IMR-90 (cell line): ENCODE measurements at regions not wholly inside any gene's neighbourhood (a gene's known extent, or its start where the extent isn't known, plus 50 kb on each side); places are given as distances from the start of the nearest gene placed in this dataset.

Experiments
- ATAC-seq: fragments of 200-7000 bp; cut with Tn5 transposase; 2 replicates; pipeline ENCODE4 v1.9.1; 2020; ENCODE audit warnings: low read depth, mild to moderate bottlenecking, moderate library complexity
- BruUV-seq: library from RNA; stranded (reverse); fragments of 400-500 nt; replicated peaks from 2 replicates; lab custom pipeline; 2021; lab: Mats Ljungman, UMichigan
- CTCF ChIA-PET: fragments of 300-600 bp; formaldehyde crosslinking; extraction: SDS; loops from one replicate; lab custom pipeline; 2021; ENCODE audit warnings: antibody characterized with exemption; lab: Yijun Ruan, JAX
- POLR2A ChIA-PET: fragments of 300-600 bp; sonication (Branson Sonifier 250); formaldehyde crosslinking; loops from one replicate; lab custom pipeline; 2022; ENCODE audit warnings: antibody characterized with exemption; ENCODE audit not compliant: unreplicated experiment; lab: Charles Lee
- DNase-seq: peaks from one replicate; pipeline ENCODE4 v3.0.0; 2013
- H2AFZ ChIP-seq: replicated peaks from 2 replicates; pipeline ENCODE3; 2013; ENCODE audit warnings: low read length, mild to moderate bottlenecking; ENCODE audit not compliant: poor library complexity
- H2AK5ac ChIP-seq: 2 replicates; pipeline ENCODE4 v1.6.1; 2013; ENCODE audit warnings: low read depth, low read length, inconsistent platforms
- H2AK9ac ChIP-seq: replicated peaks from 2 replicates; pipeline ENCODE3; 2013; ENCODE audit warnings: mild to moderate bottlenecking, low read depth, low read length, moderate library complexity; ENCODE audit not compliant: poor library complexity
- H2BK120ac ChIP-seq: 2 replicates; pipeline ENCODE4 v1.6.1; 2013; ENCODE audit warnings: low read depth, low read length, inconsistent platforms
- H2BK15ac ChIP-seq: 3 replicates; pipeline ENCODE4 v1.6.1; 2013; ENCODE audit warnings: low read depth, low read length, inconsistent platforms
- H2BK20ac ChIP-seq: 2 replicates; pipeline ENCODE4 v1.6.1; 2013; ENCODE audit warnings: low read depth, mild to moderate bottlenecking, inconsistent platforms, low read length, moderate library complexity
- H2BK5ac ChIP-seq: 2 replicates; pipeline ENCODE4 v1.6.1; 2013; ENCODE audit warnings: mild to moderate bottlenecking, low read depth, low read length, inconsistent platforms; ENCODE audit not compliant: poor library complexity, severe bottlenecking
- H3K14ac ChIP-seq: replicated peaks from 2 replicates; pipeline ENCODE4 v1.6.1; 2013; ENCODE audit warnings: low read depth, low read length, inconsistent platforms
- H3K18ac ChIP-seq: 2 replicates; pipeline ENCODE4 v1.6.1; 2013; ENCODE audit warnings: low read depth, low read length, control low read depth
- H3K23ac ChIP-seq: 2 replicates; pipeline ENCODE4 v1.6.1; 2013; ENCODE audit warnings: low read depth, low read length, inconsistent platforms
- H3K27ac ChIP-seq: 2 replicates; pipeline ENCODE4 v1.5.1; 2013; ENCODE audit warnings: mild to moderate bottlenecking, control low read depth, low read length; ENCODE audit not compliant: insufficient read depth
- H3K27me3 ChIP-seq: 2 replicates; pipeline ENCODE4 v1.6.1; 2013; ENCODE audit warnings: low read length; ENCODE audit not compliant: control insufficient read depth, insufficient read depth
- H3K36me3 ChIP-seq: 2 replicates; pipeline ENCODE4 v1.6.1; 2013; ENCODE audit warnings: low read length, mixed read lengths; ENCODE audit not compliant: control insufficient read depth, insufficient read depth
- H3K4ac ChIP-seq: 2 replicates; pipeline ENCODE4 v1.6.1; 2013; ENCODE audit warnings: low read depth, low read length, inconsistent platforms
- H3K4me1 ChIP-seq: 2 replicates; pipeline ENCODE4 v1.6.1; 2013; ENCODE audit warnings: low read length, mixed read lengths; ENCODE audit not compliant: control insufficient read depth, insufficient read depth
- H3K4me2 ChIP-seq: 2 replicates; pipeline ENCODE4 v1.6.1; 2013; ENCODE audit warnings: low read depth, mild to moderate bottlenecking, control low read depth, low read length, moderate library complexity
- H3K4me3 ChIP-seq: 2 replicates; pipeline ENCODE4 v1.5.1; 2013; ENCODE audit warnings: low read depth, mild to moderate bottlenecking, control low read depth, low read length, moderate library complexity; ENCODE audit not compliant: insufficient read depth
- H3K56ac ChIP-seq: 2 replicates; pipeline ENCODE4 v1.6.1; 2013; ENCODE audit warnings: low read length, inconsistent platforms; ENCODE audit not compliant: insufficient read depth; ENCODE audit errors: extremely low read depth
- H3K79me1 ChIP-seq, 2 experiments: 2 replicates each; pipeline ENCODE4 v1.6.1; 2013; ENCODE audit warnings: low read length in 2 of 2, inconsistent platforms in 1 of 2, low read depth in 1 of 2
- H3K9ac ChIP-seq: 2 replicates; pipeline ENCODE4 v1.6.1; 2013; ENCODE audit warnings: low read depth, low read length, control low read depth
- H3K9me1 ChIP-seq: 2 replicates; pipeline ENCODE4 v1.6.1; 2013; ENCODE audit warnings: low read length, inconsistent platforms; ENCODE audit not compliant: insufficient read depth
- H3K9me3 ChIP-seq: 2 replicates; pipeline ENCODE4 v1.6.1; 2013; ENCODE audit warnings: low read length; ENCODE audit not compliant: control insufficient read depth, insufficient read depth
- H4K20me1 ChIP-seq: 2 replicates; pipeline ENCODE4 v1.6.1; 2013; ENCODE audit warnings: low read length, inconsistent platforms; ENCODE audit not compliant: insufficient read depth
- H4K5ac ChIP-seq: 2 replicates; pipeline ENCODE4 v1.6.1; 2013; ENCODE audit warnings: mild to moderate bottlenecking, low read depth, low read length, control low read depth
- H4K8ac ChIP-seq, 2 experiments: 2 replicates each; pipeline ENCODE4 v1.6.1; 2013; ENCODE audit warnings: low read depth in 2 of 2, low read length in 2 of 2, control low read depth in 1 of 2, inconsistent platforms in 1 of 2
- H4K91ac ChIP-seq: 2 replicates; pipeline ENCODE4 v1.6.1; 2013; ENCODE audit warnings: low read depth, low read length, inconsistent platforms; ENCODE audit not compliant: insufficient read depth
- BHLHE40 ChIP-seq: fragments of 150-350 bp; IDR thresholded peaks from 2 replicates; pipeline ENCODE4 v1.6.1; 2016; ENCODE audit warnings: mild to moderate bottlenecking, low read depth, low read length
- CEBPB ChIP-seq: IDR thresholded peaks from 2 replicates; pipeline ENCODE4 v1.6.1; 2012; ENCODE audit warnings: low read depth, low read length, improper control_type of control experiment
- CHD1 ChIP-seq: IDR thresholded peaks from 2 replicates; pipeline ENCODE4 v1.6.1; 2012; ENCODE audit warnings: low read depth, low read length, improper control_type of control experiment
- CTCF ChIP-seq: conservative IDR thresholded peaks from 2 replicates; pipeline ENCODE4 v1.5.1; 2012; ENCODE audit warnings: mild to moderate bottlenecking, low read depth, low read length, improper control_type of control experiment
- ELK1 ChIP-seq: fragments of 150-350 bp; IDR thresholded peaks from 2 replicates; pipeline ENCODE4 v1.6.1; 2016; ENCODE audit warnings: low read depth, mild to moderate bottlenecking, low read length, moderate library complexity, borderline replicate concordance
- FOS ChIP-seq: fragments of 150-350 bp; IDR thresholded peaks from 2 replicates; pipeline ENCODE4 v1.6.1; 2016; ENCODE audit warnings: low read depth, low read length
- MAFK ChIP-seq: IDR thresholded peaks from 2 replicates; pipeline ENCODE4 v1.6.1; 2012; ENCODE audit warnings: low read depth, low read length, improper control_type of control experiment
- MAZ ChIP-seq: IDR thresholded peaks from 2 replicates; pipeline ENCODE4 v1.6.1; 2012; ENCODE audit warnings: low read depth, mild to moderate bottlenecking, low read length, improper control_type of control experiment, moderate library complexity, borderline replicate concordance
- MXI1 ChIP-seq: IDR thresholded peaks from 2 replicates; pipeline ENCODE4 v1.6.1; 2012; ENCODE audit warnings: low read depth, mild to moderate bottlenecking, low read length, moderate library complexity, borderline replicate concordance
- NFE2L2 ChIP-seq: fragments of 150-350 bp; IDR thresholded peaks from 2 replicates; pipeline ENCODE4 v1.6.1; 2016; ENCODE audit warnings: low read depth, mild to moderate bottlenecking, low read length
- POLR2A ChIP-seq: IDR thresholded peaks from 2 replicates; pipeline ENCODE4 v1.6.1; 2012; ENCODE audit warnings: mild to moderate bottlenecking, low read depth, low read length
- RAD21 ChIP-seq: IDR thresholded peaks from 2 replicates; pipeline ENCODE4 v1.6.1; 2012; ENCODE audit warnings: low read length, improper control_type of control experiment
- RCOR1 ChIP-seq: IDR thresholded peaks from 2 replicates; pipeline ENCODE4 v1.6.1; 2012; ENCODE audit warnings: mild to moderate bottlenecking, low read length, improper control_type of control experiment; ENCODE audit not compliant: insufficient replicate concordance
- RFX5 ChIP-seq: IDR thresholded peaks from 2 replicates; pipeline ENCODE4 v1.8.0; 2012; ENCODE audit warnings: low read depth, mild to moderate bottlenecking, low read length, moderate library complexity
- SMC3 ChIP-seq: fragments of 150-350 bp; IDR thresholded peaks from 2 replicates; pipeline ENCODE4 v1.6.1; 2016; ENCODE audit warnings: low read depth, mild to moderate bottlenecking, antibody characterized with exemption, low read length, moderate library complexity
- USF2 ChIP-seq: fragments of 150-350 bp; IDR thresholded peaks from 2 replicates; pipeline ENCODE4 v1.6.1; 2017; ENCODE audit warnings: mild to moderate bottlenecking, antibody characterized with exemption, low read length, low read depth
- WGBS, 2 experiments: methylation state at CpG; one replicate each; pipeline versions ENCODE4 v1.1.5 to v1.1.7; 2013; ENCODE audit warnings: missing lambda C conversion rate in 2 of 2; ENCODE audit not compliant: insufficient read length in 1 of 2; ENCODE audit errors: extremely low coverage in 2 of 2; 5-methylcytosine and 5-hydroxymethylcytosine counted together
- dilution Hi-C: fragments of 300-500 bp; cut with HindIII; formaldehyde crosslinking; loops from one replicate; pipeline ENCODE4 v1.14.3; 2018; ENCODE audit warnings: low sequenced_read_pairs; ENCODE audit not compliant: unreplicated experiment
- in situ Hi-C: fragments of 300-500 bp; cut with MboI; formaldehyde crosslinking; loops from 3 replicates; pipeline ENCODE4 v1.14.3; 2019; ENCODE audit warnings: low sequenced_read_pairs, inconsistent platforms, mixed read lengths
- intact Hi-C: fragments of 100-400 bp; cut with micrococcal nuclease; formaldehyde crosslinking; loops from 2 replicates; pipeline ENCODE4 v1.10.0; 2022

GRCh38 chr4:4671774-4672349 lies 130.0 kb upstream of the STX18 start:
- POLR2A ChIA-PET, result no interaction called here

More at GRCh38 chr4:4671774-4672349, 130.0 kb upstream of the STX18 start:
- Histone ChIP-seq H3K23ac (no peak overlapping the region), H3K27me3 (peaks cover 3% of the 10 kb centered on the region), H3K27ac (no peak overlapping the region), H2AFZ (peak overlapping the region; percentile 48), H3K4me3 (no peak overlapping the region), H4K8ac (no peak overlapping the region), H4K91ac (no peak overlapping the region), H2BK5ac (no peak overlapping the region), H3K18ac (no peak overlapping the region), H4K20me1 (no peaks in the 10 kb centered on the region), H3K14ac (0 out of 2 replicates have a peak overlapping the region, but pooled peaks have one; percentile 65), H3K4me1 (peaks cover 11% of the 10 kb centered on the region), H3K4ac (no peak overlapping the region; the same call in 1 of the 2 replicates), H3K9ac (no peak overlapping the region), H3K4me2 (peak overlapping the region; percentile 13; the same call in 1 of the 2 replicates), H2AK9ac (no peak overlapping the region), H2BK120ac (no peak overlapping the region), H2AK5ac (peak overlapping the region; percentile 44; the same call in 1 of the 2 replicates), H3K79me1 (no peaks in the 10 kb centered on the region), H2BK20ac (no peak overlapping the region), H3K9me3 (no peaks in the 10 kb centered on the region), H3K36me3 (no peaks in the 10 kb centered on the region), H3K9me1 (peaks cover 6% of the 10 kb centered on the region; the same call in 1 of the 2 replicates), H3K56ac (no peak overlapping the region), H2BK15ac (no peak overlapping the region; the same call in 2 of the 3 replicates), H4K5ac (no peak overlapping the region)
- dilution Hi-C loops (no loop called here), in situ Hi-C loops (loop anchor here (5.0 kb wide), 1 partner anchor 195 kb away; no protein-coding TSS in a partner anchor), intact Hi-C loops (loop anchor here (10.0 kb wide), 2 partner anchors 323 to 363 kb away; no protein-coding TSS in a partner anchor)
- ATAC-seq (peak; percentile 76), DNase-seq (peak; percentile 54)
- WGBS, 2 experiments, result 0% methylated on average over 2 of the region's 5 CpGs; no CpG with 5 or more reads in 1 of the 2 experiments
- no TSS peak for BruUV-seq
- CTCF ChIA-PET, result no interaction called here
- no peak for TF ChIP-seq CTCF
- TF ChIP-seq USF2, result no peak
- no peak for TF ChIP-seq MXI1
- TF ChIP-seq RAD21, result no peak
- no peak for TF ChIP-seq FOS
- no peak for TF ChIP-seq BHLHE40
- TF ChIP-seq CEBPB, result no peak
- TF ChIP-seq NFE2L2, result no peak
- TF ChIP-seq POLR2A, result no peak
- no peak for TF ChIP-seq ELK1
- TF ChIP-seq MAZ, result no peak
- no peak for TF ChIP-seq CHD1
- TF ChIP-seq RCOR1, result no peak
- TF ChIP-seq MAFK, result no peak
- TF ChIP-seq SMC3, result no peak
- TF ChIP-seq RFX5, result no peak
